ENCODE measurements at regions not wholly inside any gene's neighbourhood (a gene's known extent, or its start where the extent isn't known, plus 50 kb on each side); places are given as distances from the start of the nearest gene placed in this dataset.

GRCh38 chr9:79883073-79883645 is 311.4 kb downstream of the TLE4 start:
- no peak for TF ChIP-seq CTCF (IDR thresholded peaks at IDR 0.05; ENCODE audit: low read length)
- no peak for TF ChIP-seq EZH2phosphoT487 (IDR thresholded peaks at IDR 0.05; ENCODE audit: low read length)
- no peak for TF ChIP-seq EZH2 (optimal IDR thresholded peaks at IDR 0.05; ENCODE audit: low read depth, low read length)
